ENCODE measurements at regions not wholly inside any gene's neighbourhood (a gene's known extent, or its start where the extent isn't known, plus 50 kb on each side); places are given as distances from the start of the nearest gene placed in this dataset.

GRCh38 chr12:61974461-61974860 lies 285.7 kb upstream of the USP15 start:
- BruUV-seq (replicated peaks) = no TSS peak
- H2AFZ ChIP-seq (ENCODE audit: low read depth, low read length, poor library complexity, severe bottlenecking) = no peak overlapping the region
- RAD21 ChIA-PET (ENCODE audit: low non-redundant PET in 1 of 2, low total read pairs in 2 of 2, uncharacterized antibody in 2 of 2, unreplicated experiment in 2 of 2) = no interaction called here
- ATAC-seq = no peak
- POLR2A ChIA-PET = no interaction called here
- no peaks in the 10 kb centered on the region for H3K36me3 ChIP-seq (ENCODE audit: control insufficient read depth in 1 of 2, insufficient read depth in 2 of 2, low read length in 2 of 2)
- H3K27me3 ChIP-seq (ENCODE audit: insufficient read depth, low read length) = no peaks in the 10 kb centered on the region
- H3K4me1 ChIP-seq (ENCODE audit: control insufficient read depth in 1 of 2, insufficient read depth in 2 of 2, low read length in 2 of 2) = no peaks in the 10 kb centered on the region
- no peaks in the 10 kb centered on the region for H3K79me2 ChIP-seq (ENCODE audit: insufficient read depth, low read length)
- no peaks in the 10 kb centered on the region for H3K9me2 ChIP-seq (ENCODE audit: insufficient read depth)
- TF ChIP-seq SRF (IDR thresholded peaks at IDR 0.05; ENCODE audit: low read depth) (no peak), REST (IDR thresholded peaks at IDR 0.05; ENCODE audit: low read depth) (no peak), EZH2 (IDR thresholded peaks at IDR 0.05) (no peak), FOSL1 (IDR thresholded peaks at IDR 0.05; ENCODE audit: low read depth) (no peak), ELF1 (IDR thresholded peaks at IDR 0.05; ENCODE audit: borderline replicate concordance, low read depth) (no peak), ZBTB33 (IDR thresholded peaks at IDR 0.05; ENCODE audit: extremely low read depth, insufficient replicate concordance, low read length) (no peak), ZFX (IDR thresholded peaks at IDR 0.05) (no peak), EZH2phosphoT487 (IDR thresholded peaks at IDR 0.05; ENCODE audit: borderline replicate concordance) (no peak)
- intact Hi-C loops (cut with micrococcal nuclease) = no loop called here
- H3K4me2 ChIP-seq (ENCODE audit: low read length) = no peak overlapping the region
- DNase-seq (ENCODE audit: low read depth, low spot score) = no peak
- H4K20me1 ChIP-seq (ENCODE audit: insufficient read depth) = no peaks in the 10 kb centered on the region
- CTCF ChIA-PET = no interaction called here
- no peak overlapping the region for H3K27ac ChIP-seq (ENCODE audit: low read depth, low read length)
- no peaks in the 10 kb centered on the region for H3K9me3 ChIP-seq (ENCODE audit: control insufficient read depth in 1 of 2, insufficient read depth in 1 of 2, low read depth in 1 of 2, low read length in 2 of 2)
- no peak overlapping the region for H3K4me3 ChIP-seq (replicated peaks in 1 of 2; ENCODE audit: low read depth in 1 of 2, low read length in 2 of 2)
- H3K9ac ChIP-seq (ENCODE audit: low read length) = no peak overlapping the region
